ENCODE measurements at regions not wholly inside any gene's neighbourhood (a gene's known extent, or its start where the extent isn't known, plus 50 kb on each side); places are given as distances from the start of the nearest gene placed in this dataset.

DNA sequence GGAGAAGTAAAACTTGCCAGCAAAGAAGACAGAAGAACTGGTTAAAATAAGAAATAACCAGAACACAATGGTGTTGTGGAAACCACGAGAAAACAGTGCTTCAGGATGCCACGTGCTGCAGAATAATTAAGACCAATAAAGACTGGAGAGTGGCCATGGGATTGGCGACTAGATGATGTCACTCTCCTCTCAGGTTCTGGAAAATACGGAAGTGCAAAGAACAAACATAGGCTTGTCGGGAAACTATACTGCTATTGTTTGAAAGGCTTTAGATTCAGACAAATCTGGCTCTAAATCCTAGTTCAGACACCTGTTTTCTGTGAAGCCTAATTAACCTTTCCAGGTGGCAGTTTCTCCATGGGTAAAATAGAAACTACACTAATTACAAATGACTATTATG, 138.4 kb upstream of the STXBP5 start (continued):
- TF ChIP-seq ZFP37 (CRISPR knock-in tag; IDR thresholded peaks at IDR 0.05; ENCODE audit: borderline replicate concordance) (no peak), ELF1 (CRISPR knock-in tag; IDR thresholded peaks at IDR 0.05) (peak; percentile 81), HOXA3 (CRISPR knock-in tag; IDR thresholded peaks at IDR 0.05) (no peak), TBX2 (CRISPR knock-in tag; IDR thresholded peaks at IDR 0.05; ENCODE audit: borderline replicate concordance) (peak; percentile 20; the same call in 1 of the 2 replicates), ELF3 (CRISPR knock-in tag; IDR thresholded peaks at IDR 0.05) (no peak; the same call in 1 of the 2 replicates), SOX5 (CRISPR knock-in tag; IDR thresholded peaks at IDR 0.05; ENCODE audit: borderline replicate concordance) (peak; percentile 54; the same call in 1 of the 2 replicates), ZBTB43 (CRISPR knock-in tag; conservative IDR thresholded peaks at IDR 0.05) (no peak), ZNF737 (CRISPR knock-in tag; IDR thresholded peaks at IDR 0.05; ENCODE audit: borderline replicate concordance) (no peak)

DNA sequence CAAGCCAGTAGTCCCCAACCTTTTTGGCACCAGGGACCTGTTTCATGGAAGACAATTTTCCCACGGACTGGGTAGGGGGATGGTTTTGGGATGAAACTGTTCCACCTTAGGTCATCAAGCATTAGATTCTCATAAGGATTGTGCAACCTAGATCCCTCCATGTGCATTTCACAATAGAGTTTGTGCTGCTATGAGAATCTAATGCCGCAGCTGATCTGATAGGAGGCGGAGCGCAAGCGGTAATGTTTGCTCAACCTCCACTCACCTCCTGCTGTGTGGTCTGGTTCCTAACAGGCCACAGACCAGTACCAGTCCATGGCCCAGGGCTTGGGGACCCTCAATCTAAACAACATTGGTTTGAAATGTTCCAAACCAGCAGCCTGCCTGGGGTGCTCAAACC, 137.0 kb upstream of the STXBP5 start:
- FAIRE-seq: no peak
- H3K79me2 ChIP-seq (ENCODE audit: insufficient read depth, low read length): no peaks in the 10 kb centered on the region
- no peaks in the 10 kb centered on the region for H3K36me3 ChIP-seq (replicated peaks in 1 of 2; ENCODE audit: control insufficient read depth in 1 of 2, insufficient read depth in 2 of 2, low read length in 2 of 2)
- H3K4me1 ChIP-seq (ENCODE audit: insufficient read depth, low read length): peaks cover 11% of the 10 kb centered on the region; the same call in 1 of the 2 replicates
- ChIA-PET POLR2A (no interaction called here), CTCF (ENCODE audit: low intra/inter-chr PET ratio, low total read pairs) (no interaction called here)
- no peak overlapping the region for H2AFZ ChIP-seq (ENCODE audit: low read length)
- no peak overlapping the region for H3K27ac ChIP-seq (ENCODE audit: extremely low read length, insufficient read depth, low read length)
- H3K4me3 ChIP-seq (replicated peaks in 1 of 3; ENCODE audit: insufficient read depth in 1 of 3, low read depth in 2 of 3, low read length in 3 of 3): no peak overlapping the region
- ATAC-seq: peak; percentile 54
- WGBS (ENCODE audit: low lambda C conversion rate): 26% methylated on average over 5 of the region's 5 CpGs
- peaks cover 5% of the 10 kb centered on the region; the same call in 1 of the 2 replicates for H3K9me3 ChIP-seq (ENCODE audit: low read length)
- H4K20me1 ChIP-seq (ENCODE audit: insufficient read depth, low read length): no peaks in the 10 kb centered on the region
- in situ Hi-C loops (cut with HindIII; ENCODE audit: extremely low pct_ligation_motif_present, low pct_unique_long_range_greater_than_20kb) (no loop called here), intact Hi-C loops (cut with micrococcal nuclease; ENCODE audit: unreplicated experiment) (no loop called here)
- no peaks in the 10 kb centered on the region for H3K27me3 ChIP-seq (ENCODE audit: control insufficient read depth in 1 of 2, insufficient read depth in 2 of 2, low read length in 2 of 2)
- H3K9ac ChIP-seq (ENCODE audit: insufficient read depth, low read depth, low read length): no peak overlapping the region
- BruUV-seq (replicated peaks): no TSS peak
- H3K4me2 ChIP-seq (ENCODE audit: low read depth, low read length): no peak overlapping the region
- peak; percentile 51 for DNase-seq (ENCODE audit: low spot score)
- peak; percentile 83; the same call in 1 of the 2 replicates for TF ChIP-seq ZNF644 (CRISPR knock-in tag; IDR thresholded peaks at IDR 0.05; ENCODE audit: low read depth)
- no peak for TF ChIP-seq ZNF350 (CRISPR knock-in tag; IDR thresholded peaks at IDR 0.05; ENCODE audit: borderline replicate concordance, low read depth)
- no peak for TF ChIP-seq ZNF546 (CRISPR knock-in tag; conservative IDR thresholded peaks at IDR 0.05)
- TF ChIP-seq ZNF224 (CRISPR knock-in tag; IDR thresholded peaks at IDR 0.05): no peak
- no peak for TF ChIP-seq HOXA7 (CRISPR knock-in tag; IDR thresholded peaks at IDR 0.05)
- TF ChIP-seq RAD21 (CRISPR knock-in tag; IDR thresholded peaks at IDR 0.05): no peak
- no peak for TF ChIP-seq XBP1 (CRISPR knock-in tag; IDR thresholded peaks at IDR 0.05)
- TF ChIP-seq MED1 (CRISPR knock-in tag; IDR thresholded peaks at IDR 0.05): no peak
- no peak for TF ChIP-seq DPF2 (CRISPR knock-in tag; IDR thresholded peaks at IDR 0.05; ENCODE audit: borderline replicate concordance, low read depth)
- no peak for TF ChIP-seq ZNF263 (CRISPR knock-in tag; IDR thresholded peaks at IDR 0.05)
- TF ChIP-seq KMT2A (CRISPR knock-in tag; IDR thresholded peaks at IDR 0.05): no peak
- no peak for TF ChIP-seq ZNF501 (CRISPR knock-in tag; IDR thresholded peaks at IDR 0.05)
- TF ChIP-seq RXRB (CRISPR knock-in tag; IDR thresholded peaks at IDR 0.05; ENCODE audit: borderline replicate concordance): peak; percentile 18; the same call in 1 of the 2 replicates
- no peak for TF ChIP-seq ARHGAP35 (CRISPR knock-in tag; IDR thresholded peaks at IDR 0.05; ENCODE audit: borderline replicate concordance)
- TF ChIP-seq, protein P1, sequence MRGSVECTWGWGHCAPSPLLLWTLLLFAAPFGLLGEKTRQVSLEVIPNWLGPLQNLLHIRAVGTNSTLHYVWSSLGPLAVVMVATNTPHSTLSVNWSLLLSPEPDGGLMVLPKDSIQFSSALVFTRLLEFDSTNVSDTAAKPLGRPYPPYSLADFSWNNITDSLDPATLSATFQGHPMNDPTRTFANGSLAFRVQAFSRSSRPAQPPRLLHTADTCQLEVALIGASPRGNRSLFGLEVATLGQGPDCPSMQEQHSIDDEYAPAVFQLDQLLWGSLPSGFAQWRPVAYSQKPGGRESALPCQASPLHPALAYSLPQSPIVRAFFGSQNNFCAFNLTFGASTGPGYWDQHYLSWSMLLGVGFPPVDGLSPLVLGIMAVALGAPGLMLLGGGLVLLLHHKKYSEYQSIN (CRISPR knock-in tag; IDR thresholded peaks at IDR 0.05; ENCODE audit: borderline replicate concordance): no peak
- no peak for TF ChIP-seq NRL (CRISPR knock-in tag; IDR thresholded peaks at IDR 0.05; ENCODE audit: borderline replicate concordance)
- TF ChIP-seq ZSCAN31 (CRISPR knock-in tag; IDR thresholded peaks at IDR 0.05; ENCODE audit: low read depth): no peak
- TF ChIP-seq NCOA5 (CRISPR knock-in tag; IDR thresholded peaks at IDR 0.05): no peak
